ENCODE measurements at regions not wholly inside any gene's neighbourhood (a gene's known extent, or its start where the extent isn't known, plus 50 kb on each side); places are given as distances from the start of the nearest gene placed in this dataset.
"Not testable (repeated sequence)": the region's sequence is repeated elsewhere in the genome, so short reads cannot be mapped to it uniquely, and the experiment has no call there.

DNA sequence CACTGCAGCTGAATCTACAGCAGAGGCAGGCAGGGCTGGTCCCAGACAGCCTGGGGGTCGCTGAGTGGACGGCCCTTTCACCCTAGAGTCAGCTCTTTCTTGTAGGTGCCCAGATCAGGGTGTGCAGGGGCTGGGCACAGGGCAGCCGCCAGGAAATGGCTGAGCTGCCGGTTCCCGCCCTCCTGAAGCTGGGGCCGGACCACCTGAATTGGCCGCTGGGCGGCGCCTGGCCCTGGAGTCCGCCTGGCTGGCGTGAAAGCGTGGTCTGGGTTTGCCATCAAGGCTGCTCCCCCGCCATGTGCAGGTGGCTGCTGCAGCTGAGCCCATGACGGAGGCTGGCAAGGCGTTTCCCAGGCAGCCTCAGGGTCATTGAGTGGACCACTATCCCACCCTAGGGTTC is 85.7 kb downstream of the POTEM start:
- not testable (repeated sequence) for H3K4me3 ChIP-seq (ENCODE audit: low read depth, low read length); DNase-seq (ENCODE audit: low read depth)

GRCh38 chr14:19053426-19054050 is 86.3 kb downstream of the POTEM start:
- H3K4me3 ChIP-seq (ENCODE audit: low read depth, low read length); DNase-seq (ENCODE audit: low read depth): not testable (repeated sequence)

DNA sequence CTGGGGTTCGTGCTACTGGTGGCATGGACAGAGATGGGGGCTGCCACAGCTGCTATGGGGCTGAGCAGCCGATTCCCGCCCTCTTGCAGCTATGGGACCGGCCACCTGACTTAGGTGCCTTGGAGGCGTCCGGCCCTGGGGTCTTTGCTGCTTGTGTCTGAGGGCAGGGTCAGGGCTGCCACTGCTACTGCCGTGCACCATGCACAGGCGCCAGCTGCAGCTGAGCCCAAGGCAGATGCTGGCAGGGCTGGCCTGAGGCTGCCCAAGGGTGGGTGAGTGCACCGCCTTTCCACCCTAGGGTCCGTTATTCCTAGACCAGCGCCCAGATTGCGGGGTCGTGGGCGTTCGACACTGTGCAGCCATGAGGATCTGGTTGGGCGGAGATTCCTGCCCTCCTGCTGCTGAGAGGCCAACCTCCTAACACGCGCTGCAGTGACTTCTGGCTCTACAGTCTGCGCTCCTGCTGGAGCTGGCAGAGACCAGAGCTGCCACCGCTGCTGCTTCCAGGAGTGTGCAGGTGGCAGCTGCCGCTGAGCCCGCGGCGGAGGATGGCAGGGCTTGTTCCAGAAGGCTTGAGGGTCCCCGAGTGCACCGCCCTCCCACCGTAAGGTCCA is 87.0 kb downstream of the POTEM start:
- not testable (repeated sequence) for H3K4me3 ChIP-seq (ENCODE audit: low read depth, low read length); DNase-seq (ENCODE audit: low read depth)

GRCh38 chr14:19054934-19055333 is 87.7 kb downstream of the POTEM start:
- H3K4me3 ChIP-seq (ENCODE audit: low read depth, low read length), result not testable (repeated sequence)

GRCh38 chr14:19059066-19059465 is 91.8 kb downstream of the POTEM start:
- not testable (repeated sequence) for DNase-seq (ENCODE audit: low read depth); H3K4me3 ChIP-seq (ENCODE audit: low read depth, low read length)

More at GRCh38 chr14:19054934-19055333, 87.7 kb downstream of the POTEM start:
- DNase-seq (ENCODE audit: low read depth), result not testable (repeated sequence)

GRCh38 chr14:19061689-19062450 is 94.6 kb downstream of the POTEM start:
- DNase-seq (ENCODE audit: low read depth); H3K4me3 ChIP-seq (ENCODE audit: low read depth, low read length): not testable (repeated sequence)

- DNase-seq (ENCODE audit: low read depth); H3K4me3 ChIP-seq (ENCODE audit: low read depth, low read length): not testable (repeated sequence)
Observed at GRCh38 chr14:19068957-19069356, 101.7 kb downstream of the POTEM start.

GRCh38 chr14:19072518-19072917 is 105.3 kb downstream of the POTEM start:
- not testable (repeated sequence) for DNase-seq (ENCODE audit: low read depth); H3K4me3 ChIP-seq (ENCODE audit: low read depth, low read length)

DNA sequence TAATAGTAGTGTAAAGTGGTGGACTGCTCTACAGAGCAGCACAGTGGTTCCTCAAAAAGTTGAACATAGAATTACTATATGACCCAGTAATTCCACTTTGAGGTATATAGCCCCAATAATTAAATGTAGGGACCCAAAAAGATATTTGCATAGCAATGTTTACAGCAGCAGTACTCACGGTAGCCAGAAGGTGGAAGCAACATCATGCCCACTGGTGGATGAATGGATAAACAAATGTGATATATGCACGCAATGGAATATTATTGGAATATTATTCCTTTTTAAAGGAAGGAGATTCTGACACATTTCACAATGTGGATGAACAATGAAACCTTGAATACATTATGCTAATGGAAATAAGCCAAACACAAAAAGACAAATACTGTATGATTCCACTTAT is 121.4 kb downstream of the POTEM start:
- peak; percentile 32 for TF ChIP-seq CTCF (IDR thresholded peaks at IDR 0.05; ENCODE audit: low read depth, low read length)
- H3K4me3 ChIP-seq (ENCODE audit: low read depth, low read length), result not testable (repeated sequence)
- DNase-seq (ENCODE audit: low read depth), result peak; percentile 3

DNA sequence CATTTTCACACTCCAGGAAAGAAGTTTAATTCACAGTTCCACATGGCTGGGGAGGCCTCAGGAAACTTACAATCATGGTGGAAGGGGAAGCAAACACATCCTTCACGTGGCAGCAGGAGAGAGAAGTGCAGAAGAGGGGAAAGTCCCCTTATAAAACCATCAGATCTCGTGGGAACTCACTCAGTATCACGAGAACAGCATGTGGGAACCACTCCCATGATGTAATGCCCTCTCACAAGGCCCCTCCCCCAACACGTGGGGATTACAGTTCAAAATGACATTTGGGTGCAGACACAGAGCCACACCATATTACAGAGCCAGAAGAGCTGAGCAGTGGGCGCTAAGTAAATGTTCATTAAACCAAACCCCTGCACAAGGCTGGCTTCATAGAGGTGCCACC is 126.0 kb downstream of the POTEM start:
- not testable (repeated sequence) for H3K4me3 ChIP-seq (ENCODE audit: low read depth, low read length); DNase-seq (ENCODE audit: low read depth)

GRCh38 chr14:19094731-19095130 is 127.5 kb downstream of the POTEM start:
- DNase-seq (ENCODE audit: low read depth); H3K4me3 ChIP-seq (ENCODE audit: low read depth, low read length): not testable (repeated sequence)

DNA sequence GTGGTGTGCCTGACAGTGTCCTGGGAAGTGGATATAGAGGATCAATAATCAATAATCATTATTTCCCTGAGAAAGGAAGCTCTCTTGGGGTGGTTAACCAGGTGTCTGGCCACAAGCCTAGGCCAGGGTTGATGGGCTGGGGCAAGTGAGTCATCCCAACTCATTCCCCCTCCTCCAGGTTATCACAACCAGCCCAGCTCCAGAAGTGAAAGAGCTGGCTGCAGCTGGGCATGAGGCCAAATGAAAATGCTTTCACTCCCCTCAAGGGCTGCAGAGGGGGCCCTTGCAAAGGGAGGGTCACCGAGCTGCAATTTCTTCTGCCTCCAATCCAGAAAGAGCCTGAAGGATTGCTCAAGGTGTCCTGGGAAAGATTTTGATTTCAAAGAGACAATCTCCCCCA is 127.9 kb downstream of the POTEM start:
- not testable (repeated sequence) for H3K4me3 ChIP-seq (ENCODE audit: low read depth, low read length); DNase-seq (ENCODE audit: low read depth)

GRCh38 chr14:19096467-19096866 is 129.2 kb downstream of the POTEM start:
- DNase-seq (ENCODE audit: low read depth); H3K4me3 ChIP-seq (ENCODE audit: low read depth, low read length): not testable (repeated sequence)

GRCh38 chr14:19096876-19097275 is 129.6 kb downstream of the POTEM start:
- not testable (repeated sequence) for DNase-seq (ENCODE audit: low read depth); H3K4me3 ChIP-seq (ENCODE audit: low read depth, low read length)

DNA sequence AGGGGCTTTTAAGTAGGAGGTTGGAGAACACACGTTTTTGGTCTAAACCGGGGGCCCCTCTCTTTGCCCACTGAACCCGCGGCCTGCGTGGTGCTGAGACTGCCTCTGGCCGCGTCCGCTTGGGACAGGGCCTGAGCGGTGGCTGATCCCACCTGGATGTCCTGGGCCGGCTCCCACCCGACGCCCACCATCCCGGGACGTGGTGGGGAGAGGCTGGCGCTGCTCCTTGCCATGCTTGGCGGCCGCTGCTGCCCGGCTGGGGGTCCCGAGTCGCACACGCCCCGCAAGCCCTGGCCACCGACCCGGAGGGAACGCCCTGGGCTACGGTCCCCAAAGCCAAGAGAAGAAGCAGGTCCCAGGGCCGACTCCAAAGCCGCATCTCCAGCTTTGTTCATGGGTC is 130.1 kb downstream of the POTEM start:
- not testable (repeated sequence) for H3K4me3 ChIP-seq (ENCODE audit: low read depth, low read length); DNase-seq (ENCODE audit: low read depth)

GRCh38 chr14:19097750-19098149 is 130.5 kb downstream of the POTEM start:
- not testable (repeated sequence) for H3K4me3 ChIP-seq (ENCODE audit: low read depth, low read length); DNase-seq (ENCODE audit: low read depth)

DNA sequence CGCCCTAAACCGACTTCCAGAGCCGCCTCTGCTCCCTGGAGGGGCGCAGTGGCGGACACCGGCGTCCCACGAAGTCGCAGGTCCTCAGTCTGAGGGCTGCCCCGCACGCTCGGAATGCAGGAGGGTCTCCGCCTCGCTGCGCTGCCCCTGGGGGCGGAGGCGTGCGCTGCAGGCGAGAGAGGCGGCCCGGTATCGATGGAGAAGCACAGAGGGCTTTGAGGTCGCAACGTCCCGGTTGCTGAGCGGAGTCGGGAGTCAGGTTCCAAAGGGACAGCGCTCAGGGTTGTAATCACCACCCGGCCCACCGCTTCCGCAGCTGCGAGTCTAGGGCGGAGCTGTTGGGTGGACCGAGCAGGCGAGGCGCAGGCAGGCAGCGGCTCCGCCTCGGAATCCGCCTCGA is 131.0 kb downstream of the POTEM start:
- H3K4me3 ChIP-seq (ENCODE audit: low read depth, low read length); DNase-seq (ENCODE audit: low read depth): not testable (repeated sequence)

- not testable (repeated sequence) for H3K4me3 ChIP-seq (ENCODE audit: low read depth, low read length); DNase-seq (ENCODE audit: low read depth)
Observed at GRCh38 chr14:19098732-19099131, 131.5 kb downstream of the POTEM start.
